GM12892 (cell line): ENCODE measurements at regions not wholly inside any gene's neighbourhood (a gene's known extent, or its start where the extent isn't known, plus 50 kb on each side); places are given as distances from the start of the nearest gene placed in this dataset.

Experiments
- DNase-seq: peaks from one replicate; pipeline ENCODE4 v3.0.0; 2011; ENCODE audit not compliant: insufficient read length
- FAIRE-seq: peaks from 2 replicates; lab custom pipeline; 2011; peaks lifted over from hg19 to GRCh38; lab: Jason Lieb, UNC
- POLR2A ChIP-seq: IDR thresholded peaks from 2 replicates; pipeline ENCODE4 v1.6.1; 2011; ENCODE audit warnings: low read depth, low read length, control low read depth
- POLR2AphosphoS5 ChIP-seq: IDR thresholded peaks from 2 replicates; pipeline ENCODE4 v1.6.1; 2011; ENCODE audit warnings: low read depth, low read length, control low read depth
- TAF1 ChIP-seq: IDR thresholded peaks from 2 replicates; pipeline ENCODE4 v1.6.1; 2011; ENCODE audit warnings: low read depth, mild to moderate bottlenecking, control low read depth, low read length, borderline replicate concordance

DNA sequence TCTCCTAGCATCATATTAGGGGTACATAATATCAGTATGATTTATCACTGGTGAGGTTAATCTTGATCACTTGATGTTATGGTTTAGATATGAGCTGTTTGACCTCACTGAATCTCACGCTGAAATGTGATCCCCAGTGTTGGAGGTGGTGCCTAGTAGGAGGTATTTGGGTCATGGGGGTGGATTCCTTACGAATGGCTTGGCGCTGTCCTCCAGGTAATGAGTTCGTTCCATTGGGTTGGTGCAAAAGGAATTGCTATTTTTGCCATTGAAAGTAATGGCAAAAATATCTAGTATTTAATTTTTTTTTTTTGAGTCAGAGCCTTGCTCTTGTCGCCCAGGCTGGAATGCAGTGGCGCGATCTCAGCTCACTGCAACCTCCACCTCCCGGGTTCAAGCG, 326.3 kb downstream of the AASDHPPT start:
- no peak for FAIRE-seq
- DNase-seq = no peak

DNA sequence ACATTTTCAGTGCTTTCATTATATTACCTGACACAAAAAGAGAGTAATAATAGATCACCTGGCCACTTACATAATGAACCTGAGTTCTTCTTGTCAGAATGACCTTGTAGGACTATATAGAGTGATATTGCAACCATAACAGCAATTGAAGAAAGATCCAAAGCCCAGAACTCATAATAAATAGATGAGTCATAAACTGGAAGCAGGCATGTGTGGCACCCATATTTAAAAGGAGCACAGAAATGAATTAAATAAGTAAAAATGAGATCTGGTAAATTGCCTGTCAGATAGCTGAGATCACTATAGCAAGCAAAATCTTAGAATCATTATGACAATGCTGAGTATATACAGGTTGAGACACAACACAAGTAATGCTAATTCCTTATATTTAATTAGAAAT, 331.8 kb downstream of the AASDHPPT start:
- no peak for DNase-seq
- FAIRE-seq = no peak
- TF ChIP-seq POLR2A (no peak), TAF1 (no peak), POLR2AphosphoS5 (no peak)

More for the DNA sequence above, 326.3 kb downstream of the AASDHPPT start:
- TF ChIP-seq POLR2A (no peak), POLR2AphosphoS5 (no peak), TAF1 (no peak)

DNA sequence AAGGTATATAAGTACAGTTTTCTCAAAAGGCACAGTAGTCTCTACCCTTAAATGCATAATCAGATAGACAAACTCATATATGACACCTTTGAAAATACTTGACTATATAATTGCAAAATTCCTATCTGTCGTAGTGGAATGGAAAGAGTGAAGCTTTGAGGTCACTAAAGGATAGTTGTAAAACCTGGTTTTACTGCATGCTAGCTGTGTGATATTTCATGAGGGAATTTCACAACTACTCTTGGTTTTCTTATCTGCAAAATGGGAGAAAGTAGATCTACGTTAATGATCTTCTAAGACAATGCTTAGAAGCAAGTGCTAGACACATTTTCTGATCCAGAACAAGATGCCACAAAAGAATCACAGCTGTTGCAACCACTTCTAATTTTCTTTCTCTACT, 332.2 kb downstream of the AASDHPPT start:
- TF ChIP-seq TAF1 (no peak), POLR2A (no peak), POLR2AphosphoS5 (no peak)
- no peak for DNase-seq
- no peak for FAIRE-seq

- FAIRE-seq (no peak), DNase-seq (no peak)
- TF ChIP-seq TAF1 (no peak), POLR2A (no peak), POLR2AphosphoS5 (no peak)
Observed at GRCh38 chr11:106410902-106411301, 333.4 kb downstream of the AASDHPPT start.

DNA sequence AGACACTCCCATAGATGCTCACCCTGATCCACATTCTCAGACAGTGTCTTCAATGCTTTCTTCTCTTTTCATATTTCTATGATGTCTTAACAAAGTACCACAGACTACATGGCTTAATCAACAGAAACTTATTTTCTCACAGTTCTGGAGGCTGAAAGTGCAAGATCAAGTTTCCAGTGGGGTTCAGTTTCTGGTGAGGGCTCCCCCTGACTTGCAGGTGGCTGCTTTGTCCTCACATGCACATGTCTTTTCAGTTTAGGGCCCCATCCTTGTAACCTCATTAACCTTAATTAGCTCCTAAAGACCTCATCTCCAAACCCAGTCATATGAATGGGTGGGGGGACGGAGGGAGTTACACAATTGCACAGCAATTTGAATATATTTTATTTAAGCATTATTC, 335.8 kb downstream of the AASDHPPT start:
- TF ChIP-seq POLR2AphosphoS5 (no peak), TAF1 (no peak), POLR2A (no peak)
- no peak for FAIRE-seq
- no peak for DNase-seq

DNA sequence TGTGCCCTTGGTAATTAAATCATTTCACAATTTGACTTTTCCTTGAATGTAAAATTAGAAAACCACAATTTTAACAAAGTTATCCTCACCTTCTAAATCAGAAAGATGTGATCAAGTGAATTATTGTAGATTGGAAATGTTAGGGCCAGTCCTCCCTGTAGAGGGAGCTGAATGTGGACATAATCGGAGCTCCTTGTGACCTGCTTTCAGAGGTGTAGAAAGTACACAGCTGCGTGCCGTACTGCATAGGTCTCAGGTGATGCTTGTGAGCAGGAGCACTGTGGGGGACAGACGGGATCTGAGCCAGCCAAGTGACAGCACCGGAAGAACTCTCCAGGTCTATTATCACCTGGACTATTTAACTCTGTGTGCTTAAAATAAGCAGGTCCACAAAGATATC, 338.0 kb downstream of the AASDHPPT start:
- FAIRE-seq (no peak), DNase-seq (no peak)
- TF ChIP-seq POLR2A (no peak), POLR2AphosphoS5 (no peak), TAF1 (no peak)

DNA sequence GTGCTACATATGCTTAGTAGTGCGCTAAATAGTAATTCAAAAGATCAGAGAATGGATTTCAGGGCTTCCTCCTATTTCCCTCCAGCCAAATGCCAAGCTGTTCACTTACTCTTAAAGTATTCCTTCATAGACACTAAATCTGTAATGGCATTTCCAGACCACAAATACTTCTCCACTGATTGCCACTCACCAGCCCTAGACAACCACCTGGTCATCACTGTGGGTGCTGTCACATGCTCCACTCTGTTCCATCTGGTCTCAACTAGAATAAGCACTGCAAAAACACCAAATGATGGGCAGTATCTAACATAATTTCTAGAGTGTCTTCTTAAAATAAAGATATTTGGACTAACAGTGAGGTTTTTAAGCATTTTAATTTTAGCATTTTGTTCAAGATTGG, 341.3 kb downstream of the AASDHPPT start:
- DNase-seq (no peak), FAIRE-seq (no peak)
- TF ChIP-seq TAF1 (no peak), POLR2A (no peak), POLR2AphosphoS5 (no peak)

GRCh38 chr11:106420048-106420665, 342.7 kb downstream of the AASDHPPT start:
- DNase-seq (no peak), FAIRE-seq (no peak)
- TF ChIP-seq POLR2AphosphoS5 = no peak
- no peak for TF ChIP-seq TAF1
- TF ChIP-seq POLR2A = no peak

- no peak for FAIRE-seq
- TF ChIP-seq POLR2A (no peak), POLR2AphosphoS5 (no peak), TAF1 (no peak)
Observed at GRCh38 chr11:106420686-106421085, 343.2 kb downstream of the AASDHPPT start.

DNA sequence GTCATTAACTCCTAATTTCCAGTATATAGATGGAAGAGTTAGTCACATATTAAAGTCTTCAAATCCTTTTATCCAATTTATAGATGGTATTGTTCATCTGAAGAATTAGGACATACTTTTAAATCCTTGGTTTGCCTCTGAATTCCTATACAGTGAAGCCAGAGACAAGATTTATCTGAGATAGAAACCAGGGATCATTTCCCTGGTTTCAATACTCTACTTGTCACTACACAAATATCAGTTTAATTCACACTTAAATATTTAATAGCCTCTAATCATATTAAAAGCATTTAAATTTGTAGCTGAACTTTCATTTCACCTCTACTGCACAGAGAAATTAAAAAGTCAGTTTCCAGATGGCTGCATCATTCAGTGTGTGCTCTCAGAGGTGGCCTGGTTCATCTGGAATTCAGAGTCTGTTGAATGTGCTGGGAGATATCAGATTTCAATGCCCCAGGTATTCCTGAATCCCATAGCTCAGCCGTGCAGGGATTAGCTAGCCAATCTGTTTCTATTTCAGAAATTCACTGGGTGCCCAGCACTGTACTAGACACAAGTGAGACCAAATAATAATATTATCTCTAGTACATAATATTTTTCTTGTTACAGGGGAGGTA, 344.3 kb downstream of the AASDHPPT start:
- TF ChIP-seq POLR2A = no peak
- TF ChIP-seq POLR2AphosphoS5 = no peak
- no peak for TF ChIP-seq TAF1
- FAIRE-seq (no peak), DNase-seq (no peak)

More at GRCh38 chr11:106420686-106421085, 343.2 kb downstream of the AASDHPPT start:
- DNase-seq = no peak

GRCh38 chr11:106422583-106422982, 345.1 kb downstream of the AASDHPPT start:
- no peak for DNase-seq
- FAIRE-seq = no peak
- TF ChIP-seq POLR2A (no peak), POLR2AphosphoS5 (no peak), TAF1 (no peak)

DNA sequence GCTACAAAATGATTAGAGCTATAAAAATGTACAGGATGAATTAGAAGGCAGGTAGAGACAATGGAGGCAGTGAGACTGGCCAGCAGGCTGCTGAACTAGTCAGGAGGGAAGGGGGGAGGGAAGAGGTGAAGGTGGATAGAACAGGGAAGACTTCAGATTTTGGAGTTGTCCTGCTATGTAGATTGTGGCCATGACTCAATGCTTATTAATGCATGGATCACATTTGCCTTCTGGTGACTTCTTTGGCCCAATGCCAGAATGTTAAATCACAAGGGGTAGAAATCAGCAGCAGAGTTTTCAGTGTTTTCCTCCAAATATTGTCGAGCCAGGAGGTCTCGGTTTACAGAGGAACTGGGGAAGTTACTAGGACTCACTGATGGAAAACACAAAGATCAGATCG, 346.6 kb downstream of the AASDHPPT start:
- TF ChIP-seq TAF1 (no peak), POLR2AphosphoS5 (no peak), POLR2A (no peak)
- DNase-seq (no peak), FAIRE-seq (no peak)

DNA sequence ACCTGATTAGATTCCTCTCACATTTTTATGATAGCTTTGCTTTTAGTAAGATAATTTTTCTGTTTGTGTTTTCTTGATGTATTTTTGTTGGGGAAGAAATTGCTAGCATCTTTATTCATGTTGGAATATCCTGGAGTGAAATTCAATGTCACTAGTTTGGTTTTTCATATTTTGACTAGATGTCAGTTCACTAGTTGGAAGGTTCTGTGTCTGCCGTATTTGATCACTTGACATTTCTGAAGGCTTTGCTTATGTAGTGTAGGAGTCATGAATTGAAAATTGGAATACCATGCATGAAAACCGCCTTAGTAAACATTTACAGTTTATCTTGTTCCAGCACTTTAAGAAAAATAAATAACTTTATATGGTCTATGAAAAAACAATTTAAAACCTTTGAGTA, 348.4 kb downstream of the AASDHPPT start:
- no peak for TF ChIP-seq TAF1
- no peak for TF ChIP-seq POLR2AphosphoS5
- no peak for TF ChIP-seq POLR2A
- DNase-seq = no peak
- no peak for FAIRE-seq

GRCh38 chr11:106426696-106427095, 349.2 kb downstream of the AASDHPPT start:
- FAIRE-seq = no peak
- TF ChIP-seq TAF1 = no peak
- no peak for TF ChIP-seq POLR2AphosphoS5
- TF ChIP-seq POLR2A = no peak
- no peak for DNase-seq
